Keratinocyte (primary cell): ENCODE measurements at regions not wholly inside any gene's neighbourhood (a gene's known extent, or its start where the extent isn't known, plus 50 kb on each side); places are given as distances from the start of the nearest gene placed in this dataset.

Source experiments
- EZH2 ChIP-seq: IDR thresholded peaks from one replicate; pipeline ENCODE4 v1.6.1; 2012; ENCODE audit warnings: inconsistent platforms, mild to moderate bottlenecking, low read length, moderate library complexity
- TF ChIP-seq, protein P1 (sequence below), 3 experiments: IDR thresholded peaks in 1 of 3; conservative IDR thresholded peaks in 1 of 3; optimal IDR thresholded peaks in 1 of 3; 2 replicates in 2 of 3; 3 replicates in 1 of 3; pipeline versions ENCODE3 to v1.5.1; 2011; ENCODE audit warnings: low read length in 3 of 3, mild to moderate bottlenecking in 3 of 3, moderate library complexity in 2 of 3, control low read depth in 1 of 3, inconsistent platforms in 1 of 3; ENCODE audit not compliant: insufficient read depth in 2 of 3; ENCODE audit errors: extremely low read depth in 1 of 3

DNA sequence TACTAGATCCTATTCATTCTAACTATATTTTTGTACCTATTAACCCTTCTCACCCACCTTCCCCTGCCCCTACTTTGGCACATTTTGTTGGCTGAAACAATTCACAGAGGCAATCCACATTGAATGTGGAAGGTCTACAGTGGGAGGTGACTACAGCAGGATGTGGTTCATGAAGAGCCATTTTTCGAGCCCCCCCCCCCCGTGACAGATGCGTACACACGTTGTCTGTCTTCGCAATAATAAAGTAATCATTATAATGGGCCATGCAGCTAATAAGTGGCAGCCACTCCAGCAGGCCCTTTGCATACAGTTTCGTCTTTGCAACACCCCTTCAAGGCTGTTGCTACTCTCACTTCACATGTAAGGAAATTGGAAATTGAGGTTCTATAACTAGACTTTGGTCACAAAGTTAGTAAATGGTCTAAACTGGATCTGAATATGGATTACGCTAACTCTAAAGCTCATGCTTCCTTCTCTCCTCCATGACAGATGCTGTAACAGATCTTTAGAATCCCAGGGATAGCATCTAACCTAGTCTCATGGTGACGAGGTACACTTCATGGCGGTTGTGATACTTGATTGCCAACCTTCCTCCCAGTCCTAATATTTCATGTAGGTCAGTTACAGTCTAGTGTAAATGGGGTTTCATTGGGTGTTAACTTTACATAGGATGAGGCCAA lies 176.8 kb downstream of the MYCN start:
- TF ChIP-seq, protein P1, sequence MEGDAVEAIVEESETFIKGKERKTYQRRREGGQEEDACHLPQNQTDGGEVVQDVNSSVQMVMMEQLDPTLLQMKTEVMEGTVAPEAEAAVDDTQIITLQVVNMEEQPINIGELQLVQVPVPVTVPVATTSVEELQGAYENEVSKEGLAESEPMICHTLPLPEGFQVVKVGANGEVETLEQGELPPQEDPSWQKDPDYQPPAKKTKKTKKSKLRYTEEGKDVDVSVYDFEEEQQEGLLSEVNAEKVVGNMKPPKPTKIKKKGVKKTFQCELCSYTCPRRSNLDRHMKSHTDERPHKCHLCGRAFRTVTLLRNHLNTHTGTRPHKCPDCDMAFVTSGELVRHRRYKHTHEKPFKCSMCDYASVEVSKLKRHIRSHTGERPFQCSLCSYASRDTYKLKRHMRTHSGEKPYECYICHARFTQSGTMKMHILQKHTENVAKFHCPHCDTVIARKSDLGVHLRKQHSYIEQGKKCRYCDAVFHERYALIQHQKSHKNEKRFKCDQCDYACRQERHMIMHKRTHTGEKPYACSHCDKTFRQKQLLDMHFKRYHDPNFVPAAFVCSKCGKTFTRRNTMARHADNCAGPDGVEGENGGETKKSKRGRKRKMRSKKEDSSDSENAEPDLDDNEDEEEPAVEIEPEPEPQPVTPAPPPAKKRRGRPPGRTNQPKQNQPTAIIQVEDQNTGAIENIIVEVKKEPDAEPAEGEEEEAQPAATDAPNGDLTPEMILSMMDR (optimal IDR thresholded peaks at IDR 0.05 in 1 of 3, IDR thresholded peaks at IDR 0.05 in 1 of 3, conservative IDR thresholded peaks at IDR 0.05 in 1 of 3; ENCODE audit: extremely low read depth in 1 of 3, insufficient read depth in 2 of 3, low read length in 3 of 3), result no peak
- no peak for TF ChIP-seq EZH2
